HEK293 (cell line): ENCODE measurements at regions not wholly inside any gene's neighbourhood (a gene's known extent, or its start where the extent isn't known, plus 50 kb on each side); places are given as distances from the start of the nearest gene placed in this dataset.
"Not testable (repeated sequence)": the region's sequence is repeated elsewhere in the genome, so short reads cannot be mapped to it uniquely, and the experiment has no call there.

Experiments used
- CTCF ChIA-PET: fragments of 350-600 bp; formaldehyde crosslinking; extraction: SDS; loops from one replicate; lab custom pipeline; 2021; ENCODE audit warnings: antibody characterized with exemption; lab: Yijun Ruan, JAX
- POLR2A ChIA-PET: fragments of 300-600 bp; formaldehyde crosslinking; extraction: SDS; loops from one replicate; lab custom pipeline; 2020; ENCODE audit warnings: antibody characterized with exemption, inconsistent platforms; lab: Yijun Ruan, JAX
- H3K27ac ChIP-seq: fragments of 200-500 bp; sonication (Bioruptor generic); 2 replicates; pipeline ENCODE4 v1.5.1; 2014; ENCODE audit warnings: low read depth, low read length, control low read depth, inconsistent platforms; ENCODE audit errors: extremely low read depth
- H3K36me3 ChIP-seq, 2 experiments: fragments of 200-500 bp in 1 of 2; sonication (Bioruptor generic) in 1 of 2; 1 replicate in 1 of 2; 2 replicates in 1 of 2; pipeline ENCODE4 v1.5.1; 2014 to 2017; ENCODE audit warnings: inconsistent platforms in 2 of 2, low read length in 2 of 2; ENCODE audit not compliant: control insufficient read depth in 2 of 2, insufficient read depth in 1 of 2
- H3K4me1 ChIP-seq: fragments of 200-500 bp; sonication (Bioruptor generic); 2 replicates; pipeline ENCODE4 v1.5.1; 2014; ENCODE audit warnings: mild to moderate bottlenecking, low read length, inconsistent platforms; ENCODE audit not compliant: control insufficient read depth, insufficient read depth
- H3K4me3 ChIP-seq: 2 replicates; pipeline ENCODE4 v1.5.1; 2011; ENCODE audit warnings: low read depth, mild to moderate bottlenecking, control low read depth, low read length, moderate library complexity
- H3K9me3 ChIP-seq: fragments of 200-500 bp; sonication (Bioruptor generic); 2 replicates; pipeline ENCODE4 v1.5.1; 2014; ENCODE audit warnings: low read depth, low read length, inconsistent platforms; ENCODE audit not compliant: control insufficient read depth, insufficient read depth
- ZBTB11 ChIP-seq: fragments of 450-650 bp; formaldehyde crosslinking; conservative IDR thresholded peaks from 2 replicates; pipeline ENCODE4 v1.5.1; 2016; ENCODE audit warnings: low read depth, missing biosample characterization, missing genetic modification characterization
- ZBTB26 ChIP-seq: fragments of 450-650 bp; formaldehyde crosslinking; optimal IDR thresholded peaks from 2 replicates; pipeline ENCODE3; 2016; ENCODE audit warnings: missing biosample characterization, mild to moderate bottlenecking, missing genetic modification characterization
- ZBTB8A ChIP-seq: fragments of 450-650 bp; formaldehyde crosslinking; IDR thresholded peaks from 2 replicates; pipeline ENCODE4 v1.5.1; 2016; ENCODE audit warnings: missing biosample characterization, missing genetic modification characterization

GRCh38 chr5:71289946-71290345 lies 165.5 kb upstream of the BDP1 start:
- CTCF ChIA-PET = not testable (repeated sequence)
- TF ChIP-seq ZBTB8A = 0 out of 2 replicates have a peak, but pooled peaks have one; percentile 46
- TF ChIP-seq ZBTB26 = peak; percentile 27
- peak; percentile 41; the same call in 1 of the 2 replicates for TF ChIP-seq ZBTB11 (tag by site-specific recombination)
- TF ChIP-seq, all 188 proteins: peak for 3; not testable (repeated sequence) for 185
- H3K4me1 ChIP-seq, H3K36me3 ChIP-seq, H3K9me3 ChIP-seq, POLR2A ChIA-PET, H3K4me3 ChIP-seq, H3K27ac ChIP-seq: not testable (repeated sequence)

- CTCF ChIA-PET, H3K36me3 ChIP-seq, H3K4me3 ChIP-seq, H3K9me3 ChIP-seq, H3K4me1 ChIP-seq, H3K27ac ChIP-seq: not testable (repeated sequence)
- POLR2A ChIA-PET = interaction anchor here (0.6 kb wide), 1 partner anchor 165 kb away, joined by 3 read pairs; the partner anchor contains the start of gene BDP1
Measured at GRCh38 chr5:71290979-71291378, 164.5 kb upstream of the BDP1 start.
